ENCODE measurements at regions not wholly inside any gene's neighbourhood (a gene's known extent, or its start where the extent isn't known, plus 50 kb on each side); places are given as distances from the start of the nearest gene placed in this dataset.
"Not testable (repeated sequence)": the region's sequence is repeated elsewhere in the genome, so short reads cannot be mapped to it uniquely, and the experiment has no call there.

GRCh38 chr9:22970434-22970975 is 523.9 kb downstream of the DMRTA1 start:
- FAIRE-seq, result no peak

GRCh38 chr9:22975951-22976350 is 529.3 kb downstream of the DMRTA1 start:
- FAIRE-seq (no peak), DNase-seq (ENCODE audit: low spot score in 2 of 2) (no peak)

More at GRCh38 chr9:22970434-22970975, 523.9 kb downstream of the DMRTA1 start:
- DNase-seq (ENCODE audit: low spot score in 2 of 2), result no peak

- FAIRE-seq (no peak), DNase-seq (ENCODE audit: low spot score in 2 of 2) (no peak)
These were observed 529.8 kb downstream of the DMRTA1 start for GRCh38 chr9:22976454-22976853.

- not testable (repeated sequence) for FAIRE-seq; DNase-seq (ENCODE audit: low spot score in 2 of 2)
These were observed 533.8 kb downstream of the DMRTA1 start for GRCh38 chr9:22980429-22980828.

GRCh38 chr9:22986556-22986955 is 539.9 kb downstream of the DMRTA1 start:
- DNase-seq (ENCODE audit: low spot score in 2 of 2), result no peak
- no peak for FAIRE-seq

- DNase-seq (ENCODE audit: low spot score in 2 of 2) (no peak), FAIRE-seq (no peak)
These were observed 543.7 kb downstream of the DMRTA1 start for GRCh38 chr9:22990349-22990748.

GRCh38 chr9:22992780-22993179 is 546.2 kb downstream of the DMRTA1 start:
- DNase-seq (ENCODE audit: low spot score in 2 of 2) (no peak), FAIRE-seq (no peak)

GRCh38 chr9:22997923-22998322 is 551.3 kb downstream of the DMRTA1 start:
- DNase-seq (ENCODE audit: low spot score in 2 of 2) (no peak), FAIRE-seq (no peak)

GRCh38 chr9:23005156-23005555 is 558.5 kb downstream of the DMRTA1 start:
- FAIRE-seq (no peak), DNase-seq (ENCODE audit: low spot score in 2 of 2) (no peak)

- DNase-seq (ENCODE audit: low spot score in 2 of 2), result no peak
- FAIRE-seq, result no peak
These were observed 559.5 kb downstream of the DMRTA1 start for GRCh38 chr9:23006127-23006526.

GRCh38 chr9:23011669-23012068 is 565.0 kb downstream of the DMRTA1 start:
- DNase-seq (ENCODE audit: low spot score in 2 of 2), result no peak
- FAIRE-seq, result no peak

- FAIRE-seq (no peak), DNase-seq (ENCODE audit: low spot score in 2 of 2) (no peak)
These were observed 568.9 kb downstream of the DMRTA1 start for GRCh38 chr9:23015557-23015956.

- FAIRE-seq, result no peak
- DNase-seq (ENCODE audit: low spot score in 2 of 2), result no peak
These were observed 589.8 kb downstream of the DMRTA1 start for GRCh38 chr9:23036416-23036815.

GRCh38 chr9:23039402-23039801 is 592.8 kb downstream of the DMRTA1 start:
- DNase-seq (ENCODE audit: low spot score in 2 of 2) (no peak), FAIRE-seq (no peak)

GRCh38 chr9:23041466-23041865 is 594.8 kb downstream of the DMRTA1 start:
- FAIRE-seq (no peak), DNase-seq (ENCODE audit: low spot score in 2 of 2) (no peak)

- DNase-seq (ENCODE audit: low spot score in 2 of 2) (no peak), FAIRE-seq (no peak)
These were observed 597.9 kb downstream of the DMRTA1 start for GRCh38 chr9:23044549-23044948.

- not testable (repeated sequence) for FAIRE-seq; DNase-seq (ENCODE audit: low spot score in 2 of 2)
These were observed 599.4 kb downstream of the DMRTA1 start for GRCh38 chr9:23046026-23046425.

GRCh38 chr9:23050548-23050947 is 603.9 kb downstream of the DMRTA1 start:
- no peak for FAIRE-seq
- no peak for DNase-seq (ENCODE audit: low spot score in 2 of 2)

GRCh38 chr9:23073136-23073535 is 626.5 kb downstream of the DMRTA1 start:
- FAIRE-seq, result no peak
- no peak for DNase-seq (ENCODE audit: low spot score in 2 of 2)

GRCh38 chr9:23079798-23080197 is 633.2 kb downstream of the DMRTA1 start:
- FAIRE-seq, result no peak
- DNase-seq (ENCODE audit: low spot score in 2 of 2), result no peak

GRCh38 chr9:23081377-23081776 is 634.8 kb downstream of the DMRTA1 start:
- FAIRE-seq (no peak), DNase-seq (ENCODE audit: low spot score in 2 of 2) (no peak)

- no peak for DNase-seq (ENCODE audit: low spot score in 2 of 2)
- FAIRE-seq, result no peak
These were observed 642.3 kb downstream of the DMRTA1 start for GRCh38 chr9:23088932-23089364.

- DNase-seq (ENCODE audit: low spot score in 2 of 2) (no peak), FAIRE-seq (no peak)
These were observed 671.0 kb downstream of the DMRTA1 start for GRCh38 chr9:23117616-23118015.
